ENCODE measurements at regions not wholly inside any gene's neighbourhood (a gene's known extent, or its start where the extent isn't known, plus 50 kb on each side); places are given as distances from the start of the nearest gene placed in this dataset.

DNA sequence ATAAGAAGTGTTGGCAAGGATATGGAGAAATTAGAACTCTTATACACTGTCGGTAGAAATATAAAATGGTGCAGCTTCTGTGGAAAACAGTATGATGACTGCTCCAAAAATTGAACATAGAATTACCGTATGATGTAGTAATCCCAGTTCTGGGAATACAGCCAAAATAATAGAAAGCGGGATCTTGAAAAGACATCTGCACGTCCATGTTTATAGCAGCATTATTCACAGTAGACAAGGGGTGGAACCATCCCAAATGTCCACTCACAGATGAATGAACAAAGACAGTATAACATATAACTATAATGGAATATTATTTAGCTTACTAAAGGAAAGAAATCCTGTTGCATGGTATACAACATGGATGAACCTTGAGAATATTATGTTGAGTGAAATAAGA is 257.7 kb downstream of the TDRD15 start:
- Histone ChIP-seq H3K4me1 (ENCODE audit: control insufficient read depth, extremely low read depth, insufficient read depth, low read length) (no peaks in the 10 kb centered on the region), H4K20me1 (ENCODE audit: control insufficient read depth, extremely low read depth, insufficient read depth, low read length) (no peaks in the 10 kb centered on the region), H3K36me3 (ENCODE audit: control insufficient read depth, insufficient read depth, low read length) (no peaks in the 10 kb centered on the region), H3K9me3 (ENCODE audit: control insufficient read depth, insufficient read depth, low read depth, low read length) (no peaks in the 10 kb centered on the region), H3K79me2 (ENCODE audit: control insufficient read depth, insufficient read depth, low read length) (no peaks in the 10 kb centered on the region), H3K4me2 (ENCODE audit: extremely low read depth, insufficient read depth, low read length) (no peak overlapping the region), H3K27ac (ENCODE audit: insufficient read depth, low read length) (no peak overlapping the region), H2AFZ (ENCODE audit: low read length) (no peak overlapping the region), H3K27me3 (ENCODE audit: control insufficient read depth, insufficient read depth, low read length) (no peaks in the 10 kb centered on the region), H3K4me3 (replicated peaks in 1 of 4; ENCODE audit: control extremely low read depth in 1 of 4, insufficient read depth in 1 of 4, low read depth in 3 of 4, low read length in 4 of 4) (no peak overlapping the region), H3K9ac (ENCODE audit: insufficient read depth, low read length) (no peak overlapping the region)
- peak in 1 of 2 donors; percentile 72 for DNase-seq (ENCODE audit: low read depth in 2 of 2)
- TF ChIP-seq, protein P1, sequence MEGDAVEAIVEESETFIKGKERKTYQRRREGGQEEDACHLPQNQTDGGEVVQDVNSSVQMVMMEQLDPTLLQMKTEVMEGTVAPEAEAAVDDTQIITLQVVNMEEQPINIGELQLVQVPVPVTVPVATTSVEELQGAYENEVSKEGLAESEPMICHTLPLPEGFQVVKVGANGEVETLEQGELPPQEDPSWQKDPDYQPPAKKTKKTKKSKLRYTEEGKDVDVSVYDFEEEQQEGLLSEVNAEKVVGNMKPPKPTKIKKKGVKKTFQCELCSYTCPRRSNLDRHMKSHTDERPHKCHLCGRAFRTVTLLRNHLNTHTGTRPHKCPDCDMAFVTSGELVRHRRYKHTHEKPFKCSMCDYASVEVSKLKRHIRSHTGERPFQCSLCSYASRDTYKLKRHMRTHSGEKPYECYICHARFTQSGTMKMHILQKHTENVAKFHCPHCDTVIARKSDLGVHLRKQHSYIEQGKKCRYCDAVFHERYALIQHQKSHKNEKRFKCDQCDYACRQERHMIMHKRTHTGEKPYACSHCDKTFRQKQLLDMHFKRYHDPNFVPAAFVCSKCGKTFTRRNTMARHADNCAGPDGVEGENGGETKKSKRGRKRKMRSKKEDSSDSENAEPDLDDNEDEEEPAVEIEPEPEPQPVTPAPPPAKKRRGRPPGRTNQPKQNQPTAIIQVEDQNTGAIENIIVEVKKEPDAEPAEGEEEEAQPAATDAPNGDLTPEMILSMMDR (conservative IDR thresholded peaks at IDR 0.05 in 1 of 2, IDR thresholded peaks at IDR 0.05 in 1 of 2; ENCODE audit: low read depth in 1 of 2, low read length in 2 of 2) = no peak
- no peak for TF ChIP-seq EZH2 (IDR thresholded peaks at IDR 0.05; ENCODE audit: low read length, missing control alignments)

DNA sequence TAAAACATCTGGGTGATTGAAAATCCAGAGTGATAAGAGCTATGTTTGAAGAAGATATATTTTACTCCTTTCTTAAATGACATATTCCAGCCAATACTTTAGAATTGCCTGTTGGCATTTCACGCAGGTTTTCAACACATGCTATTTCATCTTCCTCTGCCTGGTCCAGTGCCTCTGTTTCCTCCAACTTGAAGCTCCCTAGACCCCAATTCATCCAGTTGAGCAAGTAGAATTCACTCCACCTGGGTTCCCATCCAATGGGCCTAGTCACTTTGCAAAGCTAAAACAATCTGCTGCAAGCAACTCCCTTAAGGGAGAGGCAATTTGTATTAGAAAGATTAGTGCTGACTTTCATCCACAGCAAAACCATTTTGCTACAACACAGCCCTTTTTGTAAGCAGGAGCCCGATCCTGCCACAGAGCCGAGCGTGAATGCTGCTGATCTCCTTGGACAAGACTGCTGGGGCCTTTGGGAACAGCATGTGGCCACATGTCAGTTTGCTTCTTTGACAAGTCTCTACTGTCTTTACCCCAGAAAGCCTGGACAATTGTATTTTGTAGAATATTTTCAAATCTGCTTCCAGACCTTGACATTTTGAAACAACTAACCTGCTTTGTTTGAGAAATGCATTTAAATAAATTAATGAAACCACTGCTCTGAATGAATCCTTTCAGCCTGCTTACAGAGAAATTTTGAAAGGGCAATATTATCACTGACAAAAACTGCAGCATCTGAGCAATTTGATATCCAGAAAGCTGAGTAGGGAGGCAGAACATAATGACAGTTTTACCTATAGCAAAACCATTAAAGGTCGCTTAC is 259.1 kb downstream of the TDRD15 start:
- Histone ChIP-seq H3K4me2 (ENCODE audit: extremely low read depth, insufficient read depth, low read length) (no peak overlapping the region), H3K9ac (ENCODE audit: insufficient read depth, low read length) (no peak overlapping the region), H3K27ac (ENCODE audit: insufficient read depth, low read length) (no peak overlapping the region), H2AFZ (ENCODE audit: low read length) (no peak overlapping the region), H4K20me1 (ENCODE audit: control insufficient read depth, extremely low read depth, insufficient read depth, low read length) (no peaks in the 10 kb centered on the region), H3K4me3 (replicated peaks in 1 of 4; ENCODE audit: control extremely low read depth in 1 of 4, insufficient read depth in 1 of 4, low read depth in 3 of 4, low read length in 4 of 4) (no peak overlapping the region), H3K79me2 (ENCODE audit: control insufficient read depth, insufficient read depth, low read length) (no peaks in the 10 kb centered on the region), H3K4me1 (ENCODE audit: control insufficient read depth, extremely low read depth, insufficient read depth, low read length) (no peaks in the 10 kb centered on the region), H3K9me3 (ENCODE audit: control insufficient read depth, insufficient read depth, low read depth, low read length) (no peaks in the 10 kb centered on the region), H3K36me3 (ENCODE audit: control insufficient read depth, insufficient read depth, low read length) (no peaks in the 10 kb centered on the region), H3K27me3 (ENCODE audit: control insufficient read depth, insufficient read depth, low read length) (no peaks in the 10 kb centered on the region)
- no peak for DNase-seq (ENCODE audit: low read depth in 2 of 2)
- no peak for TF ChIP-seq EZH2 (IDR thresholded peaks at IDR 0.05; ENCODE audit: low read length, missing control alignments)
- TF ChIP-seq, protein P1 (conservative IDR thresholded peaks at IDR 0.05 in 1 of 2, IDR thresholded peaks at IDR 0.05 in 1 of 2; ENCODE audit: low read depth in 1 of 2, low read length in 2 of 2) = no peak

DNA sequence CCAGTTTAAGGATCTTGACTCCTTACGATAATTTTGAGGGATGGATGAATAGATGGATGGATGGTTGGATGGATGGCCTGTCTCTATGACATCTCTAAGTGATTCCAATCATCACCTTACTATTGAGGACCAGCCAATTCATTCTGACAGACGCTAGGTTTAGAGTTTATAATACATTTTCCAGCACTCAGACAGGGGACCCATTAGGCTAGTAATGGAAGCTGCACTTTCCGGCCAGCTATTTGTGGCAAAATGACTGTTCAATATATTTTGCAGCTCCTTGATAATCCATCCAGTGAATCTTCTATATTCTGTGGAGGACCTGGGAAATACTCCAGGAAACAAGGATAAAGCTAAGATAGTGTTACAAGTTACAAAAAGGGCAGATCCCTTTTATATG is 262.9 kb downstream of the TDRD15 start:
- Histone ChIP-seq H3K79me2 (ENCODE audit: control insufficient read depth, insufficient read depth, low read length) (no peaks in the 10 kb centered on the region), H3K9me3 (ENCODE audit: control insufficient read depth, insufficient read depth, low read depth, low read length) (no peaks in the 10 kb centered on the region), H3K9ac (ENCODE audit: insufficient read depth, low read length) (no peak overlapping the region), H3K27me3 (ENCODE audit: control insufficient read depth, insufficient read depth, low read length) (no peaks in the 10 kb centered on the region), H3K4me3 (replicated peaks in 1 of 4; ENCODE audit: control extremely low read depth in 1 of 4, insufficient read depth in 1 of 4, low read depth in 3 of 4, low read length in 4 of 4) (no peak overlapping the region), H3K27ac (ENCODE audit: insufficient read depth, low read length) (no peak overlapping the region), H3K4me2 (ENCODE audit: extremely low read depth, insufficient read depth, low read length) (no peak overlapping the region), H3K4me1 (ENCODE audit: control insufficient read depth, extremely low read depth, insufficient read depth, low read length) (no peaks in the 10 kb centered on the region), H2AFZ (ENCODE audit: low read length) (no peak overlapping the region), H4K20me1 (ENCODE audit: control insufficient read depth, extremely low read depth, insufficient read depth, low read length) (no peaks in the 10 kb centered on the region), H3K36me3 (ENCODE audit: control insufficient read depth, insufficient read depth, low read length) (no peaks in the 10 kb centered on the region)
- TF ChIP-seq, protein P1 (conservative IDR thresholded peaks at IDR 0.05 in 1 of 2, IDR thresholded peaks at IDR 0.05 in 1 of 2; ENCODE audit: low read depth in 1 of 2, low read length in 2 of 2) = no peak
- no peak for TF ChIP-seq EZH2 (IDR thresholded peaks at IDR 0.05; ENCODE audit: low read length, missing control alignments)
- DNase-seq (ENCODE audit: low read depth in 2 of 2) = no peak
